A549 (cell line): ENCODE measurements at regions not wholly inside any gene's neighbourhood (a gene's known extent, or its start where the extent isn't known, plus 50 kb on each side); places are given as distances from the start of the nearest gene placed in this dataset.

Experiments used
- ATAC-seq, 2 experiments: fragments of 200-7000 bp in 1 of 2; fragments of >200 bp in 1 of 2; cut with Nextera tagmentation in 1 of 2; cut with Tn5 transposase in 1 of 2; 3 replicates each; pipeline versions ENCODE4 v1.8.0 to v1.9.1; 2018 to 2020; ENCODE audit warnings: mild to moderate bottlenecking in 1 of 2, moderate library complexity in 1 of 2
- CTCF ChIA-PET: fragments of 300-600 bp; sonication (Branson Sonifier 250); formaldehyde crosslinking; extraction: SDS; loops from one replicate; lab custom pipeline; 2021; ENCODE audit warnings: antibody characterized with exemption, inconsistent platforms; lab: Yijun Ruan, JAX
- POLR2A ChIA-PET: fragments of 350-600 bp; formaldehyde crosslinking; extraction: SDS; loops from one replicate; lab custom pipeline; 2021; ENCODE audit warnings: antibody characterized with exemption, inconsistent platforms; lab: Yijun Ruan, JAX
- DNase-seq, 2 experiments: peaks; one replicate each; pipeline versions ENCODE4 v3.0.0 to v3.0.0-alpha.2; 2011 to 2016; ENCODE audit warnings: low read depth in 1 of 2, low spot score in 1 of 2
- FAIRE-seq: peaks from 2 replicates; lab custom pipeline; 2011; peaks lifted over from hg19 to GRCh38; lab: Jason Lieb, UNC
- H3K27ac ChIP-seq, 2 experiments: fragments of >200 bp; sonication (Bioruptor Twin); formaldehyde crosslinking; 3 replicates each; pipeline ENCODE4 v1.5.1; 2016 to 2017
- H3K4me1 ChIP-seq: fragments of >200 bp; sonication (Bioruptor Twin); formaldehyde crosslinking; 3 replicates; pipeline ENCODE4 v1.6.1; 2016
- H3K4me2 ChIP-seq: fragments of >200 bp; sonication (Bioruptor Twin); formaldehyde crosslinking; 3 replicates; pipeline ENCODE4 v1.6.1; 2016
- H3K4me3 ChIP-seq: fragments of >200 bp; sonication (Bioruptor Twin); formaldehyde crosslinking; 3 replicates; pipeline ENCODE4 v1.5.1; 2016
- H3K9me3 ChIP-seq: fragments of >200 bp; sonication (Bioruptor Twin); formaldehyde crosslinking; 3 replicates; pipeline ENCODE4 v1.6.1; 2016
- CBX8 ChIP-seq: fragments of 200-600 bp; sonication (generic); IDR thresholded peaks from 2 replicates; pipeline ENCODE4 v1.6.1; 2016
- CHD4 ChIP-seq: fragments of 200-600 bp; sonication (generic); IDR thresholded peaks from 2 replicates; pipeline ENCODE4 v1.6.1; 2016; ENCODE audit warnings: antibody characterized with exemption, mild to moderate bottlenecking, borderline replicate concordance
- EP300 ChIP-seq, 2 experiments: fragments of >200 bp; sonication (Bioruptor Twin); formaldehyde crosslinking; IDR thresholded peaks; 2 replicates in 1 of 2; 3 replicates in 1 of 2; pipeline ENCODE4 v1.6.1; 2016 to 2017
- FOSB ChIP-seq: fragments of 250-450 bp; sonication (Bioruptor Pico); IDR thresholded peaks from 2 replicates; pipeline ENCODE4 v1.5.0; 2020; ENCODE audit warnings: mild to moderate bottlenecking, moderate library complexity
- FOXS1 ChIP-seq: fragments of 250-450 bp; sonication (Bioruptor Pico); IDR thresholded peaks from 2 replicates; pipeline ENCODE4 v1.5.0; 2020; ENCODE audit warnings: mild to moderate bottlenecking, moderate library complexity
- HES2 ChIP-seq: fragments of >200 bp; sonication (Bioruptor Twin); formaldehyde crosslinking; IDR thresholded peaks from 2 replicates; pipeline ENCODE4 v1.6.1; 2016
- HMGXB4 ChIP-seq: fragments of 250-450 bp; sonication (Bioruptor Pico); IDR thresholded peaks from 2 replicates; pipeline ENCODE4 v1.5.0; 2021; ENCODE audit warnings: mild to moderate bottlenecking, moderate library complexity, borderline replicate concordance
- HOXA7 ChIP-seq: fragments of 250-450 bp; sonication (Bioruptor Pico); IDR thresholded peaks from 2 replicates; pipeline ENCODE4 v1.5.0; 2020; ENCODE audit warnings: mild to moderate bottlenecking, moderate library complexity
- JUN ChIP-seq, 2 experiments: fragments of >200 bp; sonication (Bioruptor Twin); formaldehyde crosslinking; IDR thresholded peaks; 2 replicates in 1 of 2; 3 replicates in 1 of 2; pipeline ENCODE4 v1.6.1; 2016 to 2017
- JUNB ChIP-seq: fragments of >200 bp; sonication (Bioruptor Twin); formaldehyde crosslinking; IDR thresholded peaks from 2 replicates; pipeline ENCODE4 v1.6.1; 2016
- MAX ChIP-seq: IDR thresholded peaks from 2 replicates; pipeline ENCODE4 v1.6.1; 2012
- NFE2L2 ChIP-seq: fragments of 150-350 bp; conservative IDR thresholded peaks from 2 replicates; pipeline ENCODE4 v1.6.1; 2014; ENCODE audit warnings: low read length
- NR3C1 ChIP-seq: fragments of >200 bp; sonication (Bioruptor Twin); formaldehyde crosslinking; IDR thresholded peaks from 3 replicates; pipeline ENCODE4 v1.6.1; 2017
- RCOR1 ChIP-seq: fragments of 150-350 bp; IDR thresholded peaks from 2 replicates; pipeline ENCODE4 v1.6.1; 2014; ENCODE audit warnings: antibody characterized with exemption, low read length, low read depth
- REST ChIP-seq: fragments of 200-600 bp; sonication (generic); IDR thresholded peaks from 2 replicates; pipeline ENCODE4 v1.6.1; 2016; ENCODE audit warnings: antibody characterized with exemption, mild to moderate bottlenecking, moderate library complexity
- TP53 ChIP-seq: fragments of 250-450 bp; sonication (Bioruptor Pico); IDR thresholded peaks from 2 replicates; pipeline ENCODE4 v1.5.0; 2021; ENCODE audit warnings: mild to moderate bottlenecking, moderate library complexity
- USF2 ChIP-seq: fragments of 450-650 bp; IDR thresholded peaks from 2 replicates; pipeline ENCODE4 v1.6.1; 2014; ENCODE audit warnings: antibody characterized with exemption
- WGBS: methylation state at CpG from one replicate; pipeline ENCODE4 v1.1.6; 2017; ENCODE audit errors: missing lambda C conversion rate; 5-methylcytosine and 5-hydroxymethylcytosine counted together
- TF ChIP-seq, protein P1 (sequence below): IDR thresholded peaks from 2 replicates; pipeline ENCODE4 v1.6.1; 2012
- TF ChIP-seq, protein P2 (sequence below): fragments of 150-350 bp; IDR thresholded peaks from 2 replicates; pipeline ENCODE4 v1.6.1; 2014; ENCODE audit warnings: low read depth, mild to moderate bottlenecking, low read length

DNA sequence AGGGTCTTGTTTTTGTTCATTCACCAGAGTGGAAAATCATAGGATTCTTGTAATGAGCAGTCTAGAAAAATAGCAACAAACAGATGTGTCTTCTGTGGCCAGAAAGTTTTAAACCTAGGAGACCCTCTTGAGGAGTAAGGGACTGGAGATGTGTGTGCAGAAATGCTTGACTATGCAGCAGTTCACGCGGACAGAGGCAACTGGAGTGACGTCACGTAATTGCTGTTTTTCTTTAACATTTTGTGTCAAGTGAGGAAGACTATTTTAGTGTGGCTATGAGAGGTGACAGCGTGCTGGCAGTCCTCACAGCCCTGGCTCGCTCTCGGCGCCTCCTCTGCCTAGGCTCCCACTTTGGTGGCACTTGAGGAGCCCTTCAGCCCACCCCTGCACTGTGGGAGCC is 163.1 kb upstream of the PTCH1 start:
- WGBS = 59% methylated on average over 8 of the region's 8 CpGs

More for the DNA sequence above, 163.1 kb upstream of the PTCH1 start:
- Histone ChIP-seq H3K4me3 (no peak overlapping the region), H3K27ac (no peak overlapping the region), H3K9me3 (no peaks in the 10 kb centered on the region; the same call in 2 of the 3 replicates), H3K4me1 (no peaks in the 10 kb centered on the region), H3K4me2 (no peak overlapping the region)
- DNase-seq = no peak
- CTCF ChIA-PET = no interaction called here
- POLR2A ChIA-PET = no interaction called here
- TF ChIP-seq HES2 (no peak), CHD4 (no peak), REST (no peak), NR3C1 (no peak), EP300 (IDR thresholded peaks at IDR 0.05) (no peak), TP53 (no peak), NFE2L2 (no peak), JUNB (no peak), FOXS1 (CRISPR knock-in tag) (no peak), FOSB (CRISPR knock-in tag) (no peak), MAX (no peak), CBX8 (no peak), RCOR1 (no peak), USF2 (no peak), HOXA7 (CRISPR knock-in tag) (no peak), HMGXB4 (CRISPR knock-in tag) (no peak), JUN (IDR thresholded peaks at IDR 0.05) (no peak)
- TF ChIP-seq, protein P1, sequence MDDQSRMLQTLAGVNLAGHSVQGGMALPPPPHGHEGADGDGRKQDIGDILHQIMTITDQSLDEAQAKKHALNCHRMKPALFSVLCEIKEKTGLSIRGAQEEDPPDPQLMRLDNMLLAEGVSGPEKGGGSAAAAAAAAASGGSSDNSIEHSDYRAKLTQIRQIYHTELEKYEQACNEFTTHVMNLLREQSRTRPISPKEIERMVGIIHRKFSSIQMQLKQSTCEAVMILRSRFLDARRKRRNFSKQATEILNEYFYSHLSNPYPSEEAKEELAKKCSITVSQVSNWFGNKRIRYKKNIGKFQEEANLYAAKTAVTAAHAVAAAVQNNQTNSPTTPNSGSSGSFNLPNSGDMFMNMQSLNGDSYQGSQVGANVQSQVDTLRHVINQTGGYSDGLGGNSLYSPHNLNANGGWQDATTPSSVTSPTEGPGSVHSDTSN = no peak
- TF ChIP-seq, protein P2, sequence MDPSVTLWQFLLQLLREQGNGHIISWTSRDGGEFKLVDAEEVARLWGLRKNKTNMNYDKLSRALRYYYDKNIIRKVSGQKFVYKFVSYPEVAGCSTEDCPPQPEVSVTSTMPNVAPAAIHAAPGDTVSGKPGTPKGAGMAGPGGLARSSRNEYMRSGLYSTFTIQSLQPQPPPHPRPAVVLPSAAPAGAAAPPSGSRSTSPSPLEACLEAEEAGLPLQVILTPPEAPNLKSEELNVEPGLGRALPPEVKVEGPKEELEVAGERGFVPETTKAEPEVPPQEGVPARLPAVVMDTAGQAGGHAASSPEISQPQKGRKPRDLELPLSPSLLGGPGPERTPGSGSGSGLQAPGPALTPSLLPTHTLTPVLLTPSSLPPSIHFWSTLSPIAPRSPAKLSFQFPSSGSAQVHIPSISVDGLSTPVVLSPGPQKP = no peak
- no peak for FAIRE-seq
- no peak for ATAC-seq
